Astrocyte of the hippocampus (primary cell): ENCODE measurements at regions not wholly inside any gene's neighbourhood (a gene's known extent, or its start where the extent isn't known, plus 50 kb on each side); places are given as distances from the start of the nearest gene placed in this dataset.
"Not testable (repeated sequence)": the region's sequence is repeated elsewhere in the genome, so short reads cannot be mapped to it uniquely, and the experiment has no call there.

Experiments
- DNase-seq: peaks from one replicate; pipeline ENCODE4 v3.0.0; 2011; ENCODE audit warnings: low read depth, low spot score

GRCh38 chr16:9630985-9631384 is 539.5 kb downstream of the HAPSTR1 start:
- no peak for DNase-seq

GRCh38 chr16:9633844-9634243 is 542.4 kb downstream of the HAPSTR1 start:
- DNase-seq, result no peak

- DNase-seq, result not testable (repeated sequence)
Measured at GRCh38 chr16:9635150-9635720, 543.8 kb downstream of the HAPSTR1 start.

GRCh38 chr16:9644258-9644657 is 538.0 kb downstream of the GRIN2A start:
- no peak for DNase-seq

GRCh38 chr16:9645911-9646310 is 536.3 kb downstream of the GRIN2A start:
- no peak for DNase-seq

GRCh38 chr16:9647981-9648701 is 534.1 kb downstream of the GRIN2A start:
- DNase-seq, result peak; percentile 57

- no peak for DNase-seq
Measured at GRCh38 chr16:9650284-9650683, 531.9 kb downstream of the GRIN2A start.

- DNase-seq, result no peak
Measured at GRCh38 chr16:9655051-9655450, 527.2 kb downstream of the GRIN2A start.

- DNase-seq, result no peak
Measured at GRCh38 chr16:9657641-9658040, 524.6 kb downstream of the GRIN2A start.

GRCh38 chr16:9658164-9658563 is 524.1 kb downstream of the GRIN2A start:
- DNase-seq, result no peak

- DNase-seq, result no peak
Measured at GRCh38 chr16:9658586-9658985, 523.6 kb downstream of the GRIN2A start.

- no peak for DNase-seq
Measured at GRCh38 chr16:9660898-9661297, 521.3 kb downstream of the GRIN2A start.

GRCh38 chr16:9661336-9662017 is 520.8 kb downstream of the GRIN2A start:
- DNase-seq, result no peak

- DNase-seq, result no peak
Measured at GRCh38 chr16:9663588-9663987, 518.6 kb downstream of the GRIN2A start.

- DNase-seq, result no peak
Measured at GRCh38 chr16:9665851-9666271, 516.4 kb downstream of the GRIN2A start.

GRCh38 chr16:9666834-9667480 is 515.3 kb downstream of the GRIN2A start:
- no peak for DNase-seq

GRCh38 chr16:9670033-9670432 is 512.2 kb downstream of the GRIN2A start:
- peak; percentile 55 for DNase-seq

- not testable (repeated sequence) for DNase-seq
Measured at GRCh38 chr16:9670616-9671015, 511.6 kb downstream of the GRIN2A start.

GRCh38 chr16:9676560-9677300 is 505.5 kb downstream of the GRIN2A start:
- not testable (repeated sequence) for DNase-seq

- DNase-seq, result no peak
Measured at GRCh38 chr16:9677301-9677653, 505.0 kb downstream of the GRIN2A start.

GRCh38 chr16:9679213-9679767 is 502.9 kb downstream of the GRIN2A start:
- DNase-seq, result peak; percentile 26
